Panc1 (cell line): ENCODE measurements at regions not wholly inside any gene's neighbourhood (a gene's known extent, or its start where the extent isn't known, plus 50 kb on each side); places are given as distances from the start of the nearest gene placed in this dataset.

Source experiments
- CTCF ChIP-seq: fragments of 450-650 bp; IDR thresholded peaks from 2 replicates; pipeline ENCODE4 v1.5.1; 2017; ENCODE audit warnings: mild to moderate bottlenecking
- POLR2AphosphoS5 ChIP-seq: IDR thresholded peaks from 2 replicates; pipeline ENCODE4 v1.6.1; 2012; ENCODE audit warnings: mild to moderate bottlenecking, low read depth, low read length, moderate library complexity
- SIN3A ChIP-seq: IDR thresholded peaks from 2 replicates; pipeline ENCODE4 v1.6.1; 2012; ENCODE audit warnings: low read depth, mild to moderate bottlenecking, low read length, moderate library complexity, borderline replicate concordance; ENCODE audit not compliant: insufficient read depth

DNA sequence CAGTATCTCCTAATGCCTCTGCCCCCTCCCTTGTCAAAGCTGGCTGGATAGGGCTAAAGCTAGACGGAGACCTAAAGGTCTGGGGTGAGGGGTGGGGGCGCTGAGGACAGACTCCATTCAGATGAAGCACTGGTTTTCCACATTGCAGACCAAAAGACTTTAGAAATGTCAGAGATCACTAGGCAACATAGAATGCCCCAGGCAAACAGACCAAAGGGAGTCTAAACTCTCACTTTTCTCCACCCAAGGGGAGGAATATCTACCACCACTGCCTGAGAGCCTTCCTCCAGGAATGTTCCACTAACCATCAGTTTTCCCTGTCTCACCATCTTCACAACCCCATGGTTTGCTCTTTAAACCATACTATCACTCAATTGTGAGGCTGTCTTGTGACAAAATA, 106.9 kb upstream of the KRAS start:
- no peak for TF ChIP-seq CTCF
- no peak for TF ChIP-seq POLR2AphosphoS5
- no peak for TF ChIP-seq SIN3A
